ENCODE measurements at regions not wholly inside any gene's neighbourhood (a gene's known extent, or its start where the extent isn't known, plus 50 kb on each side); places are given as distances from the start of the nearest gene placed in this dataset.

DNA sequence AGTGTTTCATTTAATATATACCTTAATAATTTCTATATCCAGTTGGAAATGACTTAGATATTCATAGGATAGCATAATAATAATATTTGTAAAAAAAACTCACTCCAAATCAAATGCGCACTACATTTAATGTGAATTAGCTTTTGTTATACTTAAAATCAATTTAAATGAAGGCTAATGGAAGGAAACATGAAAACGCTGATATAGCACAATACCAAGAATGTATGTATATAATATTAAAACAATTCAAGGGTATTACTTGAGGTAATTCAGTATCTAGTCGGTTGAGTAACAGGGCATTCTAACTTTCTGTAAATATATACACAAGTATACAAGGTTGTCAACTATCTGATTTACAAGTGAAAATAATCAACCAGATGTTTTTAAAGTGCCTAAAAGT lies 307.1 kb upstream of the TEX13C start:
- DNase-seq: no peak

DNA sequence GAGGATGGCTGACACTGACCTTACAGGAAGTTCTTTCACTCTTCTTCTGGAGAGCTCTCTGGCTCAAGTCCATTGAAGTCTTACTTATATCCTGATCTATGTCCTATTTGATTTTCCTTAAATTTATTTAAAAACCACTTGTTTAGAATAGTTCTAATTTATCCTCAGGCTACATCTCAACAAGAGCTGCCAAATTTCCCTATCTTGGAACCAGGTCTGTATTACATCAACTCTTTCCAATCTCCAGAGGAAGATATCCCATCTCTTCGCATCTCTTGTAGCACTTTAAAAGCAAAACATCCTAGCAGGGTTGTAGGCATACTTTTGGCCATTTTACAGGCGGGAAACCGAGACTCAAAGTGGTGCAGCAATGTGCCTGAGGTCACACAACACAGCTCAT lies 290.5 kb upstream of the TEX13C start:
- DNase-seq: no peak
